AG10803 (cell line): ENCODE measurements at regions not wholly inside any gene's neighbourhood (a gene's known extent, or its start where the extent isn't known, plus 50 kb on each side); places are given as distances from the start of the nearest gene placed in this dataset.

ENCODE experiments used
- DNase-seq: peaks from one replicate; pipeline ENCODE4 v3.0.0; 2010; ENCODE audit warnings: low read depth
- H3K4me3 ChIP-seq: 2 replicates; pipeline ENCODE4 v1.5.1; 2011; ENCODE audit warnings: mild to moderate bottlenecking, low read length, control low read depth
- CTCF ChIP-seq: conservative IDR thresholded peaks from 2 replicates; pipeline ENCODE4 v1.5.1; 2011; ENCODE audit warnings: mild to moderate bottlenecking, low read length, control low read depth, inconsistent platforms

- no peak for TF ChIP-seq CTCF
- H3K4me3 ChIP-seq, result no peak overlapping the region
- DNase-seq, result no peak
Measured at GRCh38 chr14:45332360-45332988, 79.5 kb upstream of the MIS18BP1 start.

DNA sequence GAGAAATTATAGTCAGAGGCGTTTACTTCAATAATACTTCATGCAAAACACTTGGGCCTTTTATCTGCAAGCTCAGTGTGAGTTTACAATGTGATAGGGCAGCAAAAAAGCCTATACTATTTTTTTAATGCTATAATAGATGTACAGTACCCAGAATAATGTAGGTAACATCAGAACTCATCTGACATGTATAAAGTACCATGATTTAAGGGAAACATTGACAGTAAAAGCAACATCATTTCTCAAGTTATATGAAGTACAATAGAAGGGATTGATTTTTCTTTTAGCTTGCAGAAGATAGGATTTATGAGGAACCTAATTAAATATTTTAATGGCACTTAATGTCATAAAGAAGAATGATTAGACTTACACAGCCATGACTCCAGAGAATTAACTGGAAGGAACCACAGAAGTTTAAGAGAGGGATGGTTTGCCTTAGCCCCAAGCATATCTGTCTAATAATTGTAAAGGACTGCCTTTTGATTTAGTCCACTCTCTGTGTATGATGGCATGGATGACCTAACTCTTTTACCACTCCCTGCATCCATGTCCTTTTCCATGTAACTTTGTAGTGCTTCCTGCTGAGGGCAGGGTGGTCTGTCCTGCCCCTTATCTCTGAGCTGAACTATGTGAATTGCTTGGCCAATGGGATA lies 55.9 kb upstream of the MIS18BP1 start:
- DNase-seq, result no peak
- no peak for TF ChIP-seq CTCF
- H3K4me3 ChIP-seq, result no peak overlapping the region
